ENCODE measurements at regions not wholly inside any gene's neighbourhood (a gene's known extent, or its start where the extent isn't known, plus 50 kb on each side); places are given as distances from the start of the nearest gene placed in this dataset.

- no peak for DNase-seq
Measured at GRCh38 chr11:110824912-110825620, 112.8 kb upstream of the ARHGAP20 start.

GRCh38 chr11:110818032-110818687, 105.9 kb upstream of the ARHGAP20 start:
- no peak for DNase-seq

- DNase-seq = no peak
Measured at GRCh38 chr11:110812086-110812733, 100.0 kb upstream of the ARHGAP20 start.

- no peak for DNase-seq
Measured at GRCh38 chr11:110809417-110810199, 97.4 kb upstream of the ARHGAP20 start.

GRCh38 chr11:110808248-110808647, 96.0 kb upstream of the ARHGAP20 start:
- no peak for DNase-seq

GRCh38 chr11:110807801-110808200, 95.6 kb upstream of the ARHGAP20 start:
- no peak for DNase-seq

GRCh38 chr11:110805756-110806155, 93.5 kb upstream of the ARHGAP20 start:
- no peak for DNase-seq

GRCh38 chr11:110802162-110802561, 89.9 kb upstream of the ARHGAP20 start:
- DNase-seq = no peak

GRCh38 chr11:110801328-110801727, 89.1 kb upstream of the ARHGAP20 start:
- DNase-seq = no peak

GRCh38 chr11:110798201-110798900, 86.1 kb upstream of the ARHGAP20 start:
- DNase-seq = no peak

GRCh38 chr11:110797453-110797852, 85.2 kb upstream of the ARHGAP20 start:
- DNase-seq = no peak

- no peak for DNase-seq
Measured at GRCh38 chr11:110795112-110795624, 82.9 kb upstream of the ARHGAP20 start.

- DNase-seq = no peak
Measured at GRCh38 chr11:110793556-110793955, 81.3 kb upstream of the ARHGAP20 start.

GRCh38 chr11:110791621-110792020, 79.4 kb upstream of the ARHGAP20 start:
- no peak for DNase-seq

- DNase-seq = no peak
Measured at GRCh38 chr11:110787680-110788079, 75.4 kb upstream of the ARHGAP20 start.

GRCh38 chr11:110786226-110786902, 74.1 kb upstream of the ARHGAP20 start:
- DNase-seq = no peak

- DNase-seq = no peak
Measured at GRCh38 chr11:110785398-110785797, 73.2 kb upstream of the ARHGAP20 start.

GRCh38 chr11:110782616-110783015, 70.4 kb upstream of the ARHGAP20 start:
- DNase-seq = no peak

GRCh38 chr11:110779108-110779507, 66.9 kb upstream of the ARHGAP20 start:
- no peak for DNase-seq

- no peak for DNase-seq
Measured at GRCh38 chr11:110778343-110778742, 66.1 kb upstream of the ARHGAP20 start.

- DNase-seq = no peak
Measured at GRCh38 chr11:110777775-110778174, 65.5 kb upstream of the ARHGAP20 start.

GRCh38 chr11:110776081-110776480, 63.8 kb upstream of the ARHGAP20 start:
- no peak for DNase-seq

Data from DMS153 (cell line).